Testis (tissue), 2 donors: ENCODE measurements at regions not wholly inside any gene's neighbourhood (a gene's known extent, or its start where the extent isn't known, plus 50 kb on each side); places are given as distances from the start of the nearest gene placed in this dataset.

Source experiments
- DNase-seq: peaks from one replicate; pipeline ENCODE4 v3.0.0-alpha.2; 2019
- H3K27ac ChIP-seq, 2 donors: fragments of 200-600 bp; sonication (generic); one replicate each; pipeline ENCODE4 v1.5.1; 2019
- H3K27me3 ChIP-seq: fragments of 200-600 bp; sonication (generic); one replicate; pipeline ENCODE4 v1.5.1; 2019
- H3K36me3 ChIP-seq: fragments of 200-600 bp; sonication (generic); one replicate; pipeline ENCODE4 v1.5.1; 2017; ENCODE audit warnings: low read depth; ENCODE audit errors: missing control alignments
- H3K4me1 ChIP-seq: fragments of 200-600 bp; sonication (generic); one replicate; pipeline ENCODE4 v1.5.1; 2019
- H3K4me3 ChIP-seq, 2 donors: fragments of 200-600 bp; sonication (generic); one replicate each; pipeline ENCODE4 v1.5.1; 2017 to 2019
- H3K9me3 ChIP-seq: fragments of 200-600 bp; sonication (generic); one replicate; pipeline ENCODE4 v1.5.1; 2017
- CTCF ChIP-seq, 3 experiments: fragments of 450-650 bp in 2 of 3; fragments of 200-600 bp in 1 of 3; sonication (generic) in 1 of 3; IDR thresholded peaks; one replicate each; pipeline ENCODE4 v1.5.1; 2016 to 2019; ENCODE audit warnings: antibody characterized with exemption in 3 of 3, mild to moderate bottlenecking in 2 of 3, moderate library complexity in 1 of 3
- POLR2A ChIP-seq: fragments of 450-650 bp; IDR thresholded peaks from one replicate; pipeline ENCODE4 v1.6.1; 2017; ENCODE audit warnings: antibody characterized with exemption, mild to moderate bottlenecking, moderate library complexity
- WGBS, 2 donors: methylation state at CpG; one replicate each; pipeline ENCODE4 v1.1.5; 2018; 5-methylcytosine and 5-hydroxymethylcytosine counted together
- intact Hi-C: fragments of 100-400 bp; cut with DNase I; formaldehyde crosslinking; loops from one replicate; pipeline ENCODE4 v1.15.1; 2023; ENCODE audit warnings: low total_unique reads

- no peak for DNase-seq
- no peaks in the 10 kb centered on the region for H3K36me3 ChIP-seq
- intact Hi-C loops = no loop called here
- H3K27ac ChIP-seq = no peak overlapping the region
- H3K4me1 ChIP-seq = no peaks in the 10 kb centered on the region
- H3K27me3 ChIP-seq = no peaks in the 10 kb centered on the region
- TF ChIP-seq CTCF (IDR thresholded peaks at IDR 0.05) = no peak
- TF ChIP-seq POLR2A = no peak
- no peak overlapping the region for H3K4me3 ChIP-seq
- H3K9me3 ChIP-seq = no peaks in the 10 kb centered on the region
- WGBS, 2 donors = 82 to 92% methylated on average over 1 of the region's 1 CpG
These were observed 331.2 kb upstream of the DCBLD2 start for GRCh38 chr3:99232696-99233095.

GRCh38 chr3:99218468-99218867 lies 317.0 kb upstream of the DCBLD2 start:
- TF ChIP-seq CTCF (IDR thresholded peaks at IDR 0.05) = no peak
- no peak for TF ChIP-seq POLR2A
- no peaks in the 10 kb centered on the region for H3K36me3 ChIP-seq
- no peaks in the 10 kb centered on the region for H3K9me3 ChIP-seq
- WGBS, 2 donors = 92 to 100% methylated on average over 1 of the region's 1 CpG
- no peak overlapping the region for H3K27ac ChIP-seq
- no peaks in the 10 kb centered on the region for H3K4me1 ChIP-seq
- no peak for DNase-seq
- intact Hi-C loops = no loop called here
- H3K27me3 ChIP-seq = no peaks in the 10 kb centered on the region
- no peak overlapping the region for H3K4me3 ChIP-seq

- Histone ChIP-seq H3K4me3 (no peak overlapping the region), H3K27me3 (no peaks in the 10 kb centered on the region), H3K27ac (no peak overlapping the region), H3K36me3 (no peaks in the 10 kb centered on the region), H3K4me1 (no peaks in the 10 kb centered on the region), H3K9me3 (no peaks in the 10 kb centered on the region)
- TF ChIP-seq CTCF (IDR thresholded peaks at IDR 0.05) (no peak), POLR2A (no peak)
- 43 to 45% methylated on average over 1 of the region's 1 CpG for WGBS, 2 donors
- intact Hi-C loops = no loop called here
- no peak for DNase-seq
These were observed 311.5 kb upstream of the DCBLD2 start for GRCh38 chr3:99212969-99213368.

- no peaks in the 10 kb centered on the region for H3K27me3 ChIP-seq
- no peak overlapping the region for H3K27ac ChIP-seq
- H3K36me3 ChIP-seq = no peaks in the 10 kb centered on the region
- no peaks in the 10 kb centered on the region for H3K9me3 ChIP-seq
- H3K4me1 ChIP-seq = no peaks in the 10 kb centered on the region
- 80 to 84% methylated on average over 2 of the region's 2 CpGs for WGBS, 2 donors
- H3K4me3 ChIP-seq = no peak overlapping the region
- intact Hi-C loops = no loop called here
- no peak for DNase-seq
- no peak for TF ChIP-seq POLR2A
- no peak for TF ChIP-seq CTCF (IDR thresholded peaks at IDR 0.05)
These were observed 309.8 kb upstream of the DCBLD2 start for GRCh38 chr3:99211309-99211708.

- TF ChIP-seq POLR2A (no peak), CTCF (IDR thresholded peaks at IDR 0.05) (no peak)
- Histone ChIP-seq H3K4me3 (no peak overlapping the region), H3K27ac (no peak overlapping the region), H3K36me3 (no peaks in the 10 kb centered on the region), H3K27me3 (no peaks in the 10 kb centered on the region), H3K9me3 (no peaks in the 10 kb centered on the region), H3K4me1 (no peaks in the 10 kb centered on the region)
- intact Hi-C loops = no loop called here
- no peak for DNase-seq
- 77 to 91% methylated on average over 3 of the region's 3 CpGs for WGBS, 2 donors
These were observed 297.5 kb upstream of the DCBLD2 start for GRCh38 chr3:99199021-99199420.
